ENCODE measurements at regions not wholly inside any gene's neighbourhood (a gene's known extent, or its start where the extent isn't known, plus 50 kb on each side); places are given as distances from the start of the nearest gene placed in this dataset.

DNA sequence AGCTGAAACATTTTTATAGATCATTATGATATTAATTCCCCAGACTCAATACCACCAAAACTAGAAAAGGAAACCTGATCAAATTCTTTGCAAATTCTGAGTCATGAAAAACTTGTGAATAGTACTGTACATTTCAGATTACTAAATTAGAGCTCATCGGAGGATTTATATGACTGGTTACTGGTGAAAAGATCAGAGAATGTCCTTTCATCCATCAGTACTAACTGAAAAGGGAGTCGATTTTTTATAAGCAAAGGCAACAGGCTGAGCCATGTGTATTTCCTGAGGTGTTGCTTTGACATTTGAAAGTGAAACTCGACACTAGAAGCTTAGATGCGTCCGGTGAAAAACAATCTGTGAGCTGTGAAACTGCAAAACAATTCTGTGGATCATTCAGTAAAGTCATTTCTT lies 155.7 kb downstream of the TNFSF18 start:
- no peak for DNase-seq

DNA sequence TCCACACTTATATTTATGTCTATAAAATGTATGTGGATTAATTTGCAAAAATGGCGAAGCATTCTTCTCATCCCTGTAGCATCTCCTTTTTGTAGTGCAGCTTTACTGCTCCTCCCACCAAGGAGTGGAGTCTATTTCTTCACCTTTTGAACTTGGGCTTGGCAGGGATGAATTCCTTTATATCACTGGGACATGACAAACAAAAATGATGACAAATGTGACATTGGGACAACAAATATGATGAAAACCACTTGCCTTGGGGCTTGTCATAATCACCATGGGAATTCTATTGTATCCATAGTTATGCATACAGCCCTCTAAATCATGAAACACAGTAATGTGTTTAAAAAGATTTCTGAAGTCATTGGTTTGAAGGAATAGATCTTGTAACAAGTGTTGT lies 155.0 kb downstream of the TNFSF18 start:
- DNase-seq, result no peak

DNA sequence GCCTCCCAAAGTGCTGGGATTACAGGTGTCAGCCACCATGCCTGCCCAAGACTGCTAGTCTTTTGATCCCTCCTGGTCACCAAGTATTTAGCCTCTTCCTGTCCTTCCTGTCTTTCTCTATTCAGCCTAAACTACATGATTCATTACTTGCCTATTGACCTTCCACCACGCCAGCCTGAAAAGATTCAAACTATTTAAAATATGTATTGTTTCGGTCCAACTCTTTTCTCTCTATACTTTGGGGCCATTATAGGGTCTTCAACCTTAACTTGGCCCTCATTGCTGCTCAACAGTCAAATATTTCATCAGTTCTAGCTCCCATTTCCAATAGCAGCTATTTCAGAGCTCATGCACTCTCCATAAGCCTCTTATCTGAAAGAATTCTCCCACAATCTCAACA lies 153.0 kb downstream of the TNFSF18 start:
- no peak for DNase-seq

DNA sequence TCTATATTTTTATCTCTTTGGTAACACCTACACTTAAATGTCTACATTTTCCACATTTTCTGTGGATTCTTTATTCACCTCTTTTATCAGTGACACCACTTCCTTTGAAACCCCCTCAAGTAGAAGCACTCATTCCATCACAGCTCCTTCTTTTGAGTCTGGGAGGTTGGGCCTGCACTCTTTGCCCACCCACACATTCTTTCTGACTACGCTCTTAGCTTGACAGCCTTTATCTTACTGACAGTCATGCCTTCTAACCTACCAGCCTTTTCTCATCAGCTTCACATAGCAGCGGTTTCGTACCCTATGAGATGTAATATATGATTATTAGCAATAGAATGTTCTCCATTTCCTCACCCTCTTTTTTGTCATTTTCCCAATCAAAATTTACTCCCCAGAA lies 151.9 kb downstream of the TNFSF18 start:
- DNase-seq, result no peak

DNA sequence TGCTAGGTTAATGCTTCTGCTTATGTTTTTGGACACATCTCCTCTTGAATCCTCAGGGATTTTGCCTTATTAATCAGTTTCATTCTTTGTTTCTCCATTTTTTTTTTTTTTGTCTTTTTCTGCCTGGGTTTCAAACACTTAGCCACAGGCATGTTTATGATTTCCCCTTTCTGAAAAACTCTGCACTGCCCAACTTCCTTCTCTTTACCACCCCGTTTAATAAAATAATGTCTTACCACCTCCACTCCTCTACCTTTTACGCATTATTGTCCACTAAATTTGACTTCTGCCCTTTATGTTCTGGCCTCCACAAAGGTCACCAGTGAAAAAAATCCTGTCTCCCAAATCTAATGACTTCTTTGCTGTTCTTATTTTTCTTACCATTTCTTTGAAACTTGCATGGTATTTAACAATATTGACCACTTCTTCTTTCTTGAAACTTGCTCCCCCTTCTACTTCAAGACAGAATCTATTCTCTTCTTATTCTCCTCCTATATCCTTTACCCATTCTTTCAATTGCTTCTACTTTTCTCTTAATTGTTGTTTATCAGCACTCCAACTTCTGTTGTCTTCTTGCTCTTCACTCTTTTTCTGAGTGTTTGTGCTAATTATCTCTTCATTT lies 150.3 kb downstream of the TNFSF18 start:
- DNase-seq, result peak; percentile 76

DNA sequence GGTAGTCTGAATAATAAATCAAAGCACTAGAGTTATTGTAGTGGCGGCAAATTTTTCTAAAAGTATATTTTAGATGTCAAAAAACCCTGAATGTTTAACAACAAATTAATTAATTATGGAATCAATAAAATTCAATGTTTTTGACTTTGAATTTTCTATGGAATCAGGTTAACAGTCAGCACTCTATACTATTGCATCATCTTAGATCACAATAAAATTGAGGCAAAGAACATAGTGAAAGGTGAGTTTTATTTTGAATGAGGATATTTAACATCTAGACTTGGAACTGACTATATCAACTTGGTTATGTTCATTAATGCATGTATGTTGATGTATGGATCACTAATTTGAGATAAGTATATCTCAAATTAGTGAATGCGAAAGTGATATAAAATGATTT lies 148.5 kb downstream of the TNFSF18 start:
- DNase-seq, result no peak

DNA sequence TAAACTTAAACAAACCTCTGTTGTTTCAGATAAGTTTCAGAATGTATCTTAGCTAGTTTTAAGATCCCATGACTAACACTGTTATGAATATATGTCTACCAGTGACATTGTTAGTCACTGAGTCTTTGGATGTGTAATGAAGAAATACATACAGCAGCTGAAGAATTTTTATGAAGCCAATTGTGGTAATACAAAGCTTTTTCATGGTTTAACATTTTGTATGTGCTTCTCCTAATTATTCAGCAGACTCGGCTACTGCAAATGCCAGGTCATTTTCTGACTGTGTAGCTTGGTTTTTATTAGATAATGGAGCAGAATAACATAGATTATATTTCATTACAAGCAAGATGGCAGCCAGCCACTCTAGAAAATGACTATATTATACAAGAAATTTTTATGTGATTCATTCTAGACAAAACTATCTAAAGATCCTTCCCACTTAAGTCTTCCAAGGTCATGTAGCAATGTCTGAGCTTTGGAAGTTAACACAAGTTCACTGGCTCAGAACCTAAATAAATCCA lies 147.8 kb downstream of the TNFSF18 start:
- DNase-seq, result no peak

DNA sequence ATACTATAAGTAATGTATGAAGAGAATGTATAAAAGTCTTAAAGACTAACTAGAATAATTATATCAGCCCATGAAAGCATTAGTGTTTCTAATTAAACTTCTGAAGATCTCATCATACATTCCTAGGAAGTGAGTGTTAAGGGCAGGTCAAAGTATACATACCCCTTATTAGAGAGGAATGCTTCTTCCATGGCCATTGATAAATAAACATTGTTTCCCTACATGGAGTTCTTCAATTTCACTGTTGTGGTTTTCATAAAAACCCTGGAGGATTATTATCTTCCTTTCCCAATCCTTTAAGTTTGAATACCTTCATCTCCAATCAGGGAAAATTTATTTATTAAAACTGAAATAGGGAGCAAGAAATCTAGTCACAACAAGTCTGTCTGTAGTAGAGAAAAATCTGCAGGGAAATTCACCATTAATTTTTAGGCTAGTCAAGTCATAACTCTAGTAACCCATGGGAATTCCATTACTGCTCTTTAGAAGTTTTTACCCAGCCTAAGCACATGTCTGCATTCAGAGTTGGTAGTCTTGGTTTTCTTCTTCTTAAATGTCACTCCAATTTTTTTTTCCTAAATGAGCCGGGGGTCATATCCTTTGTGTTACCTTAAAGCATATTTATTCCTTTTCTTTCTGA lies 147.0 kb downstream of the TNFSF18 start:
- no peak for DNase-seq

DNA sequence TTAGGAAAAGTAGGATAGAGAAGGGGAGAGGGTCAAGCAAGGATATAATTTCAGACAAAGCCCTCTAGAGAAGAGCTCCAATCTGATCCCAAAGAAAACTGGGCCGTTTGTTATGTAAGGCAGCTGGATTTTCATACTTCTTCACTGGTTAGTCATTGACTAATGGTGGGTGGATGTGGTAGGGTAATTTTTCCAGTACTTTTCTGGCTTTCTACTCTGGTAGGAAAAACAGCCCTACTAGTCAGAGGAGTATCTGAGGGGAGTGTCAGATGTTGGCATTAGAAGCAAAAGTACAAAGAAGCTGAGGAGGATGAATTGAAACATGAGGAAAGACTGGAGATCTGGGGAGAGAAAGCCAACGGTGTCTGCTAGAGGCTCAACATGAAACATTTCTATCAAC lies 145.3 kb downstream of the TNFSF18 start:
- DNase-seq, result no peak

DNA sequence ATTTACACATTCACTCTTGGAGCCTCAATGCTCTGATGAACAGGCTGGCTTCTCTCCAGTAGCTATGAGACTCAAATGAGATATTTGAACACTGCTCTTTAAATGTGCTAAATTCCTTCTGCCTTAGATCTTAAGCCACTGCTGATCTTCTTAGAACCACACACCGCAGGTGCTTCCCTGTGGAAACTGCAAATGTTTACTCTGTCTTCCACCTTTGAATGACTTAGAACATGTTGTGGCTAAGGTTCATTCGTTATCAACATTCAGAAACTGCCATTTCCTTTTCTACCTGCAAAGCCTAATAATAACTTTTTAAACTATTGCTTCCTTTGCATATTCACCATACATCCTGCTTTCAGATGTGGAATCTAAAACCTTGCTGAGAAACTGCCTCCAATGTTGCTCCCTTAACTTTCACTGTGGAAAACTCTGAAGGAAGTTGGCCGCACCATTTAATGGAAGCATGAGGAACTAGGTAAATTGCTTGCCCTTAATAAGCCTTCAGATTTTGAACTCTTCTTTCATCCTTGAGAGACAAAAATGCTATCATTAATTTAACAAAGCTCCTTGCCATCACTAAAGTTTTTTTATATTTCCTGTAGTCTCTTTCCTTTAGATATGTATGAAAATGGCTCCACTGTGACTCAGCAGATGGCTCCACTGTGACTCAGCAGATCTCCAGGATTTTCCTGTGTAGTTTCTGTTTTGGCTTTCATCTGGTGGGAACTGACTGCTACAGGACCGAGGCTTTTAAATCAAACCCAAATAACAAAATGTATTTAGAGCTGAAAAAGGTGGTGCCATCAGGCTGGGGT lies 143.8 kb downstream of the TNFSF18 start:
- DNase-seq, result peak; percentile 42

DNA sequence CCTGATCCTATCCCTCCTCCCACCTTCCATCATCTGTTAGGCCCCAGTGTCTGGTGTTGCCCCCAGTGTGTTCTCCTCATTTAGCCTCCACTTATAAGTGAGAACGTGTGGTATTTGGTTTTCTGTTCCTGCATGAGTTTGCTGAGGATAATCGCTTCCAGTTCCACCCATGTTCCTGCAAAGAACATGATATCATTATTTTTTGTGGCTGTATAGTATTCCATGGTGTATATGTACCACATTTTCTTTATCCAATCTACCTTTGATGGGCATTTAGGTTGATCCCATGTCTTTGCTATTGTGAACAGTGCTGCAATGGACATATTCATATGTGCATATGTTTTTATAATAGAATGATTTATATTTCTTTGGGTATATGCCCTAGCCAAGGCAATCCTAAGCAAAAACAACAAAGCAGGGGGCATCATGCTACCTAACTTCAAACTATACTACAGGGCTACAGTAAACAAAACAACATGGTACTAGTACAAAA lies 142.9 kb downstream of the TNFSF18 start:
- DNase-seq, result no peak

DNA sequence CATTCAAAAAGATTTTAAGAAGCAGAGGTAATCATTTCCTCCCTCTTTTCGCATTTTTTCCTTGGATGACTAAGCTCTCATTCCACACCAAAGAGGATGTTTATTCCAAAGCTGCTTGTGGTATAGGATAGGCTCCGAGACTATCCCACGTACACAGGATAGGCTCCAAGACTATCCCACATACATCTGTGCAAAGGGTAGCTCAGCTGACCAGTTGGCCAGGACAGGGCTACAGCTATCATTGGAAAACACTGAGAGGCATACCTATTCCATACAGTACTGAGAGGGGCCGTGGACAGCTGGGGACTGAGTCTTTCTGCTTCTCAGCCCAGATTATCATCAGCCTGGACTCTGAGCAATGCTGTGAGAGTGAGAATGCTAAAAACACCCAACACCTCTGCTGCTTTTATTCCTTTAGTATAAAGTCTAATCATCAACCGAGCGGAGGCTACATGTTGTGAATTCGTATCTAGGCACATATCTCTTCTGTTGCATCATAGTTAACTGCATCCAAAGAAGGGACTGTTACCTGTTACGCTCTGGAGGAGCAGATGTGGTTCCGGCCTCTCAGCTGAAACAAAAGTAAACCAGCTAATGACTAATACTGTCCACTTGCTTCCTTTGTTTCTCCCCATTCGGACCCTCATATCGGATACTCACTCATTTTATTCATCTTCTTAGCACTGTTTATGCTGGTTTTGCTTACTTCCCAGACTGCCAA lies 141.0 kb downstream of the TNFSF18 start:
- DNase-seq, result no peak

DNA sequence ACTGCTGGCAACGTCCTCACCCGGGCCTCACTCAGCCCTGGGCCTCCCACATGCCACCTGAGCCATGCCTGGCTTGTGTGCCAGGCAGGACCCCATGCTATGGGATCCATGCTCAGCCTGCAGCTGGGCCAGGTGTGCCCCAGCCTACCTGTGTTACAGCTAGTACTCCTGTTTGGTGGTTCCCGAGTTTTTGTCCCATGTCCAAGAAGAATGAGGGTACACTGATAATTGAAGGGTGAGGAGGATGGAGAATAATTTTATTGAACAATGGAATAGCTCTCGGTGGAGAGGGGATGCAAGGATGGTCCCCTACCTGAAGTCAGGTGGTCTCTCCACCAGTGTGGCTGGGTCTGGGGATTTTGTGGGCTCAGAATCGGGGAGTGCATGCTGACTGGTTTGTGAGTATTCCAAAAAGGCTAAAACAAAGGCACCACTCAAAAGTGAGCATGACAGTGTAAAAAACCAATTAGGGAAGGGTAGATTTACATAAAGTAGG lies 137.9 kb downstream of the TNFSF18 start:
- DNase-seq, result no peak

DNA sequence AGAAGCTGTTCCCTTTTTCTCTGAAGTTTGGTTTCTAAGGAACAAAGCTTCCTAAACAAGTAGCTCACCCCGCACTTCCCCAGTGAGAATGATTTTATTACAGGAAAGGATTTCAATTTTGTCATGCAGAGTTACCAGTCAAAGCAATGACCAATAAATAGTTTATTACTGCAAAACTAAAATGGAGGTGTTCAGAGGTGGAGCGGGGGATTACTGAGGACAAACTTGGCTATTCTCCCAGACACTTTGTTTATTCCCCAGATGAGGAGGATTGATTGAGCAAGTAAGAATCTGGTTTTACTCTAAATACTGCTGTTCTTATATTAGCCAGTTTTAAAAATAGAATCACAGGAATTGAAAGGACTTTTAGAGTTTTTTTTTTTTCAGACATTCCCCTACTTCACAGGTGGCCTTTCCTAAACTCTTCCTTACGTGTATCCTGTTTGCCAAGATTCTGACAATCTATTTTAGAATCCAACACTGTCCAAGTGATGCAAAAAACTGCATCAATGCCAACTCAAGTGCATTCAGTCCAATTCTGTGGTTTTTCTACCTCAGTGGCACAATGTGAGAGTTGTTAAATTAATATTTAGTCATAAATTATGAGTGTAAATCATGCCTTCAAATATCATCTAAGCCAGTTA lies 136.1 kb downstream of the TNFSF18 start:
- no peak for DNase-seq

DNA sequence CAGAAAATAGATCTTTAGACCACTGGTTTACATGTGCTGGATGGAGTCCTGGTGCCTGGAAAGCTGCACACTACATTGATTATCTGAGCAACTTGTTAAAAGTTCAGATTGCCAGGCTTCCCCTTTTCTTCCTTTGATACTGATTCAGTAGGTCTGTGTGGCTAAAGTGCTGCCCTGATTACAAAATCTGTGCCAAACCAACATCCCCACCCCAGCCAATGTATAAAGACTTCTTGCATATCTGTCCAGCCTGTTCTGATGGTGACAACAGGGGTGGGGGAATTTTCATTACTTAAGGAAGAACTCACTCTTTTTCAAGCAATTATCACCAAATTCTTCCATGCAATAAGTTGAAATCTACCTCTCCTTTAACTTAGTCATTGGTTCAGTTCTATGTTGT lies 135.5 kb downstream of the TNFSF18 start:
- no peak for DNase-seq

DNA sequence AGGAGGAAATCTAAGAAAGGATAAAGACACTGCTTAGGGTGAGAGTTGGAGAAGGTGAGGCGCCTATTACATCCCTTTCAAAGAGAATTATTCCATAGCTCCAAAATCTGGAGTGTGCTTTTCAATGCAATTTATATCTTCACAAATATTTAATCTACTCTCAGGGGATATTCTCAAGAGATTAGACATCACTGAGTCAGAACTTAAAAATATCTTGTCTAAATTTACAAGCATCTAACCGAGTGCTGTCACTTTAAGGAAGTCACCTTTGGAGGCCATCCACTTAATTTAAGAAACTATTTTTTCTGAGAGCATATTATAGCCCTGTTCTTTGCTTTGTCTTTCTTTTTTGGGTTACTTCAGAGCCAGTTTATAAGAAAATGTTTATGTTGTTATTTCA lies 134.6 kb downstream of the TNFSF18 start:
- no peak for DNase-seq

DNA sequence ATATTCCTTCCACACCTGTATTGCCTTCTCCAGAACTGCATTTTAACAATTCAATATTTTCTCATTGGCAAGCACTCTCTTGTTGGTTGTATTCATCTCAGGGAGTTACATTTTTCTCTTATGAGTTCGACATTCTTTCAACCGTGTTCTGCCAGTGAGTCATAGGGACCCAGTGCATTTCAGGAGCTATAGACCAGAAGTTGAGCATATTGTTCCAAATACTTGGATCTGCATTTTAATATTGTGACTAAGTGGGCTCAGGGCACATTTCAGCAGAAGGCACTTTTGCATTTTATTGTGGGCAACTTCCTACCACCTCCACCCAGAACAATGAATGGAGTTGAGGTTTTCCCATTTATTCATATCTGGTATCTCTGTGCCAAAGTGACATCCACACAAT lies 132.8 kb downstream of the TNFSF18 start:
- no peak for DNase-seq

DNA sequence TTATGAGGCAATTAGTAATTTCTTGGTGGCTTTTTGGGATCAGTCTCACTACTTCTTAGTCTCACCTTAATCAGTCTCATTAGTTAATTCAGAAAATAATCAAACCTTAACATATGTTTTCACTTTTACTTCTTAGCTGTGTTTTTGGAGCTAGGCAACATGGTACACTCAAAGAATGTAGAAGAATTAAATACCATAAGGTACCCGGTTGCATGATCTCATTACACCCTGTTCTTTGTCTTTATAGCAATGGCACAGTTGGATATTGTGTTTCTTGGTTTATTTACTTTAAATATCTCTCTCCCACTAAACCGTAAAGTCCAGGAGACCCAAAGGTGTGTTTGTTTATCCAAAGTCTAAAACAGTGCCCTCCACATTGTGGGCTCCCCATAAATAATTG lies 132.3 kb downstream of the TNFSF18 start:
- no peak for DNase-seq

DNA sequence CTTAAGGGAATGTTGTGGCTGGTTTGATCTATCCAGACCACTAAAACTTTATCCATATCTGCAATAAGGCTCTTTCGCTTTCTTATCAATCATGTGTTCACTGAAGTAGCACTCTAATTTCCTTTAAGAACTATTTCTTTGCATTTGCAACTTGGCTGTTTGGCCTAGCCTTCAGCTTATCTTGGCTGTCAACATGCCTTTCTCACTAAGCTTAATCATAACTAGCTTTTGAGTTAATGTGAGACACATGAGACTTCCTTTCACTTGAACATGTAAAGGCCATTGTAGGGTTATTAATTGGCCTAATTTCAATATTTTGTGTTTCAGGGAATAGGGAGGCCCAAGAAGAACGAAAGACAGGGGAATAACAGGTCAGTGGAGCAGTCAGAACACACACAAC lies 124.7 kb downstream of the TNFSF18 start:
- DNase-seq, result no peak

DNA sequence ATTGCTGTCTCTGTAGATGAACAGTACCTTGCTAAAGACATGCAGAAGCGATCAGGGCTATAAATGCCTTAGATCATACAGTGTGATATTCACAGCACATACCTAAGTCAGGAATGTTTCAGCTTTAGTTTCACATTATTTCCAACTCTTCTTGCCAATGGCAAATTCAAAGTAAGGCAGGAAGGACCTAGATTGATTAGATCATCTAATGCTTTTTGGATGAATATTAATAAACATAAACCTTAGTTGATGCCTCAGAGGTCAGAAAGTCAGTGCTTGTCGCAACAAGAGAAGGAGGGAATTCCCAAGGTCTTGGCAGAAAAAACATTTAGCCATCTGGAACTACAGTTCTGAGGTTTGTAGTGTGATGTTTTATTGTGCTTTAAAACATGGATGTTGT lies 122.3 kb downstream of the TNFSF18 start:
- DNase-seq, result no peak

DNA sequence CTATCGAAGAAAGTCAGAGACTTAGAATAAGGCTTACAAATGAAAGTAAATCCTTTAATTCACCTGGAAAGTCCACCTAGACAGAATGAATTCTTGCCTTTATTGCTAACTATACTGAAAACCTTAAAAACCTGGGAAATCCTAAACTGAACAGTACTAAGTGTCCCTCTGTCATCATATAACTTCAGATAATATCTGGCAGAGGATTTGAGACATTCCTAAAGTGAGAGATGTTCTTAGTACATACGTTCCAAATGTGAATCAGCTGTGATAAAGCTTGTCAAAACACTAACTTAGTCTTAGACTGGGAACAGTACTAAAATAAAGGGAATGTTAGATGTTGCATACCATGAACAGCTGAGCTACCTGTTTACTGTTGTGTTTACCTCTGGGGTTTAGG lies 121.7 kb downstream of the TNFSF18 start:
- no peak for DNase-seq

DNA sequence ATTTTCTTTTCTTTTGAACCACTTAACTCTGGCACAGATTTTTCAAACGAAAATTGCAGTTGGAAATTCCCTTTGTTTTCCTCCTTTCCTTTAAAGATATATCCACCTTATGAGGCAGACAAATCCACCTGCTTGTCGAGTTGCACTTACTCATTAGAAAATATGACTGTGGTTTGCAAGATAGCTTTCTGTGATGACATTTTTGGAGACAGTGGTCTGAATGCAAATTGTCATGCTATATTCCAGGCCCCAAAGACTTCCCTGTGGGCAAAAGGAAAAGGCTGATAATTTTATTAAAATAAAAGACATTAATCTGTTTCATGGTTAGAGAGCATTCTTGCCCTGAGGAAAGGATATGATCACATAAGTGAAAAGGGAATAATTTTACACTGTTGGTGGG lies 120.6 kb downstream of the TNFSF18 start:
- DNase-seq, result no peak

DNA sequence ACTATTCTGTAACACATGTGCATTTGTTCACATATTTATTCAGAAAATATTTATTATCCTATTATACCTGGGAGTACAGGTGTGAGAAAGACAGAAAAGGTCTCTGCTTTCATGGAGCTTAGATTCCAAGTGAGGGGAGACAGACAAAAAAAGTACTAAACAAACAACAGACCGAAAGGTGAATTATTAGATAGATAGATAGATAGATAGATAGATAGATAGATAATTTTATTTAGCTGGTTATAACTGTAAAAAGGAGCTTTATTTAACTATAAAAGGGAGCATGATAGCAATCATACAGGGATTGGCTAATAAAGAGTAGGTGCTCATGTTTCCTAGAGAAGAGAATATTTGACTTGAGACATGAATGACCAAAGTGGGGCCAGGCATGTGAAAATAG lies 119.4 kb downstream of the TNFSF18 start:
- no peak for DNase-seq

Measured in MV-4-11 (cell line).